A549 (cell line): ENCODE measurements at regions not wholly inside any gene's neighbourhood (a gene's known extent, or its start where the extent isn't known, plus 50 kb on each side); places are given as distances from the start of the nearest gene placed in this dataset.

Source experiments
- CTCF ChIP-seq: fragments of >200 bp; sonication (Bioruptor Twin); formaldehyde crosslinking; IDR thresholded peaks from 3 replicates; pipeline ENCODE4 v1.5.1; 2016
- HMGXB4 ChIP-seq: fragments of 250-450 bp; sonication (Bioruptor Pico); IDR thresholded peaks from 2 replicates; pipeline ENCODE4 v1.5.0; 2021; ENCODE audit warnings: mild to moderate bottlenecking, moderate library complexity, borderline replicate concordance
- MAFK ChIP-seq: fragments of 450-650 bp; IDR thresholded peaks from 2 replicates; pipeline ENCODE4 v1.6.1; 2014; ENCODE audit not compliant: partially characterized antibody
- POLR2A ChIP-seq: IDR thresholded peaks from 2 replicates; pipeline ENCODE4 v1.6.1; 2012; ENCODE audit warnings: mild to moderate bottlenecking, low read length
- RCOR1 ChIP-seq: fragments of 150-350 bp; IDR thresholded peaks from 2 replicates; pipeline ENCODE4 v1.6.1; 2014; ENCODE audit warnings: antibody characterized with exemption, low read length, low read depth
- TP53 ChIP-seq: fragments of 250-450 bp; sonication (Bioruptor Pico); IDR thresholded peaks from 2 replicates; pipeline ENCODE4 v1.5.0; 2021; ENCODE audit warnings: mild to moderate bottlenecking, moderate library complexity
- ZFP36 ChIP-seq: fragments of 450-650 bp; IDR thresholded peaks from 2 replicates; pipeline ENCODE4 v1.6.1; 2014; ENCODE audit warnings: borderline replicate concordance; ENCODE audit not compliant: partially characterized antibody

- no peak for TF ChIP-seq TP53 (CRISPR knock-in tag)
- no peak for TF ChIP-seq CTCF
- TF ChIP-seq POLR2A = no peak
- TF ChIP-seq MAFK = no peak
- no peak for TF ChIP-seq RCOR1
- no peak for TF ChIP-seq ZFP36
- TF ChIP-seq HMGXB4 (CRISPR knock-in tag) = no peak
Measured at GRCh38 chr18:44149706-44150105, 531.0 kb upstream of the SETBP1 start.
